GM12874 (cell line): ENCODE measurements at regions not wholly inside any gene's neighbourhood (a gene's known extent, or its start where the extent isn't known, plus 50 kb on each side); places are given as distances from the start of the nearest gene placed in this dataset.

ENCODE experiments used
- TF ChIP-seq, protein P1 (sequence below): IDR thresholded peaks from 2 replicates; pipeline ENCODE4 v1.5.1; 2011; ENCODE audit warnings: low read depth, mild to moderate bottlenecking, control low read depth, low read length, moderate library complexity; ENCODE audit not compliant: insufficient read depth

GRCh38 chr5:69019668-69020375, 74.0 kb upstream of the SLC30A5 start:
- TF ChIP-seq, protein P1, sequence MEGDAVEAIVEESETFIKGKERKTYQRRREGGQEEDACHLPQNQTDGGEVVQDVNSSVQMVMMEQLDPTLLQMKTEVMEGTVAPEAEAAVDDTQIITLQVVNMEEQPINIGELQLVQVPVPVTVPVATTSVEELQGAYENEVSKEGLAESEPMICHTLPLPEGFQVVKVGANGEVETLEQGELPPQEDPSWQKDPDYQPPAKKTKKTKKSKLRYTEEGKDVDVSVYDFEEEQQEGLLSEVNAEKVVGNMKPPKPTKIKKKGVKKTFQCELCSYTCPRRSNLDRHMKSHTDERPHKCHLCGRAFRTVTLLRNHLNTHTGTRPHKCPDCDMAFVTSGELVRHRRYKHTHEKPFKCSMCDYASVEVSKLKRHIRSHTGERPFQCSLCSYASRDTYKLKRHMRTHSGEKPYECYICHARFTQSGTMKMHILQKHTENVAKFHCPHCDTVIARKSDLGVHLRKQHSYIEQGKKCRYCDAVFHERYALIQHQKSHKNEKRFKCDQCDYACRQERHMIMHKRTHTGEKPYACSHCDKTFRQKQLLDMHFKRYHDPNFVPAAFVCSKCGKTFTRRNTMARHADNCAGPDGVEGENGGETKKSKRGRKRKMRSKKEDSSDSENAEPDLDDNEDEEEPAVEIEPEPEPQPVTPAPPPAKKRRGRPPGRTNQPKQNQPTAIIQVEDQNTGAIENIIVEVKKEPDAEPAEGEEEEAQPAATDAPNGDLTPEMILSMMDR = no peak

DNA sequence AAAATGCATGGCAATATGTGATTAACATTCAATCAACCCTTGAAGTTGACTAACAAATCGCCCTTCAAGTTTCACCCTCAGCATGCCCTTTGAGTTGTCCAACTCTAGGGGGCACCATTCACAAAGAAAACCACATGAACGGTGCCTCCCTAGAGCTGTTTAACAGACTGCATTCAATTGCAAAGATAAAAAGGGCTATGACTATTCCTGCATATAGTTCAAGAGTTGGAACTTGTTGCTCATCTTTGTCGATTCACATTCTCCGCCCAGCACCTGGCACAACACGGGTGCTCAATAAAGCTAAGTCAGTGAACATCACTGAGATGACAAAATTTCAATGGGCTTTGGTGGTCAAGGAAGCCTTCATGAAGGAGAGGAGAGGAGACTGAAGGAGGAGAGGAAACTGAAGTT, 69.6 kb upstream of the SLC30A5 start:
- TF ChIP-seq, protein P1 = peak; percentile 47; the same call in 1 of the 2 replicates

GRCh38 chr5:69029292-69029691, 64.5 kb upstream of the SLC30A5 start:
- TF ChIP-seq, protein P1 = no peak

DNA sequence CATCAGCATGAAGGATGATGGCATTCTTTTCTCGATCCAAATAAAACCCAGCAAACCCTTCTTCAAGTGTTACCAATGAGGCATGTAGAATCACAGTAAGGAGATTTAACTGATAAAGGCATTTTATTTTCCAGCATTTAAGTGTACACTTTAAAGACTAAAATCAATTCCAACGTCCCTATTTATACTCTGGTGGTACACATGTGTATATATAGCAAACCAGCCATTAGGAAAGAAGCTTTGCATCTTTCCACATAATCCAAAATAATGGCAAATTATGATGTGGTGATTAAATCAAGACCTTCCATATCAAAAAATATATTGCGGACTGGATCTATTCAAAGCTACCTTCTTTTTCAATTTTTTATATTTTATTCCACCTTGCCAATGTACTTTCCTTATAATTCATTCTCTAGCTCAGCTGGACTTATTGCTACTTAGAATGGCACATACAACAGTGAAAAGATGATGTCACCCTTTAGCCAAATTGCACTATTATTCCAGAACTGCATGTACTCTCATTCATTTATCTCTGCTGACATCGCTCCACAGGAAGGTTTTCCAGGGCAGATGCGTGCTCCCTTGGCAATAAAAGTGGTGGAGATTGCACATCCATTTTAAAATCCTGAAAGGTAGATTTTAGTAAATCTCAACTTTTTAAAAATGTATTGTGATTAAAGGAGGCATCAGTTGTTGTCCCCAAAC, 63.3 kb upstream of the SLC30A5 start:
- TF ChIP-seq, protein P1 = no peak

DNA sequence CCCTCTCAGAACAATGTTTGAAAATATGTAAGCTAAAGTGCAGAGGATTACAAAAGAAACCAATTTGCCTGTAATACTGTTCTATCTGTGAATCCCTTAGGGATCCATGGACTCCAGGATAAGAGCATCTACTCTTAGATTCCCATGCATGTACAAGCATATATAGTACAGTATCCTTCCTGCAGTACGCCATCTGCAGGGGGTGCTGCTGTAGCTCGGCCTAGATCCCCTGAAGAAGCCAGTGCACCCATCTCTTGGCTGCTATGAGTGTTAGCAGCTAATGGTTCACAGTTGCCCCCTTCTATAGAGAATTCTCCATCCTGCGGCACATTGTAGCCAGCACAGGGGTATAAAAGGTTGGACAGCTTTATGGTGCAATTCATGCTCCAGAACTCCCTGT, 61.8 kb upstream of the SLC30A5 start:
- TF ChIP-seq, protein P1 = 0 out of 2 replicates have a peak, but pooled peaks have one; percentile 11

GRCh38 chr5:69033690-69034089, 60.1 kb upstream of the SLC30A5 start:
- TF ChIP-seq, protein P1 = no peak

DNA sequence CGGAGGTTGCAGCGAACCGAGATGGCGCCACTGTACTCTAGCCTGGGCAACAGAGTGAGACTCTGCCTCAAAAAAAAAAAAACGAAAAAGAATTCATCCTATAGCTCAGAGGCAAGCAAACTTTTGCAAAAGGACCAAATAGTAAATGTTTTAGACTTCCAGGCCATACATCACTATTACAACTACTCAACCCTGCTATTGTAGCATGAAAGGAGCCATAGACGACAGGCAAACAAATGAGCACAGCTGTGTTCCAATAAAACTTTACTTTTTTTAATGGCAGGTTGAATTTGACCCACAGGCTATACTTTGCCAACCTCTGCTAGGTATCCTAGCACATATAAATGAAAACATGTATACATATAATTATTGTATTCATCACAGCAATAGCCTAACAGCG, 58.9 kb upstream of the SLC30A5 start:
- TF ChIP-seq, protein P1 = no peak
